ENCODE measurements at regions not wholly inside any gene's neighbourhood (a gene's known extent, or its start where the extent isn't known, plus 50 kb on each side); places are given as distances from the start of the nearest gene placed in this dataset.
"Not testable (repeated sequence)": the region's sequence is repeated elsewhere in the genome, so short reads cannot be mapped to it uniquely, and the experiment has no call there.

- Mint-ChIP-seq H3K4me1 (ENCODE audit: low read depth) (no peaks in the 10 kb centered on the region), H3K9me3 (peaks cover 2% of the 10 kb centered on the region in 2 donors), H3K4me3 (no peak overlapping the region), H3K27ac (no peak overlapping the region), H3K36me3 (ENCODE audit: insufficient read depth in 2 of 2) (no peaks in the 10 kb centered on the region), H3K27me3 (ENCODE audit: low read depth) (peaks cover 12% of the 10 kb centered on the region)
- peak in 1 of 2 donors; percentile 58 for ATAC-seq (replicated peaks in 1 of 2)
- DNase-seq = no peak
Observed at GRCh38 chr7:104074529-104074928, 85.1 kb upstream of the RELN start.

GRCh38 chr7:104071641-104072040 lies 82.2 kb upstream of the RELN start:
- not testable (repeated sequence) for H3K36me3 Mint-ChIP-seq (ENCODE audit: insufficient read depth in 2 of 2); H3K4me1 Mint-ChIP-seq (ENCODE audit: low read depth); H3K27me3 Mint-ChIP-seq (ENCODE audit: low read depth); H3K9me3 Mint-ChIP-seq; ATAC-seq (replicated peaks in 1 of 2); DNase-seq; H3K27ac Mint-ChIP-seq; H3K4me3 Mint-ChIP-seq

- H3K4me1 Mint-ChIP-seq (ENCODE audit: low read depth) = no peaks in the 10 kb centered on the region
- no peak overlapping the region for H3K27ac Mint-ChIP-seq
- ATAC-seq (replicated peaks in 1 of 2) = no peak
- no peak overlapping the region for H3K4me3 Mint-ChIP-seq
- no peak for DNase-seq
- H3K36me3 Mint-ChIP-seq (ENCODE audit: insufficient read depth in 2 of 2) = no peaks in the 10 kb centered on the region
- H3K9me3 Mint-ChIP-seq = peaks cover 0 to 5% of the 10 kb centered on the region in 2 donors
- H3K27me3 Mint-ChIP-seq (ENCODE audit: low read depth) = no peaks in the 10 kb centered on the region
Observed at GRCh38 chr7:104065491-104065890, 76.0 kb upstream of the RELN start.

- no peak for ATAC-seq (replicated peaks in 1 of 2)
- peaks cover 0 to 5% of the 10 kb centered on the region in 2 donors for H3K9me3 Mint-ChIP-seq
- H3K4me1 Mint-ChIP-seq (ENCODE audit: low read depth) = no peaks in the 10 kb centered on the region
- no peaks in the 10 kb centered on the region for H3K27me3 Mint-ChIP-seq (ENCODE audit: low read depth)
- no peaks in the 10 kb centered on the region for H3K36me3 Mint-ChIP-seq (ENCODE audit: insufficient read depth in 2 of 2)
- no peak overlapping the region for H3K27ac Mint-ChIP-seq
- H3K4me3 Mint-ChIP-seq = no peak overlapping the region
- no peak for DNase-seq
Observed at GRCh38 chr7:104064969-104065387, 75.5 kb upstream of the RELN start.

GRCh38 chr7:104063797-104064196 lies 74.3 kb upstream of the RELN start:
- not testable (repeated sequence) for H3K27ac Mint-ChIP-seq; H3K4me3 Mint-ChIP-seq; H3K4me1 Mint-ChIP-seq (ENCODE audit: low read depth); H3K9me3 Mint-ChIP-seq; H3K36me3 Mint-ChIP-seq (ENCODE audit: insufficient read depth in 2 of 2); DNase-seq; ATAC-seq (replicated peaks in 1 of 2); H3K27me3 Mint-ChIP-seq (ENCODE audit: low read depth)

GRCh38 chr7:104061652-104062051 lies 72.2 kb upstream of the RELN start:
- H3K4me1 Mint-ChIP-seq (ENCODE audit: low read depth) = no peaks in the 10 kb centered on the region
- H3K27ac Mint-ChIP-seq = no peak overlapping the region
- H3K4me3 Mint-ChIP-seq = no peak overlapping the region
- no peaks in the 10 kb centered on the region for H3K9me3 Mint-ChIP-seq
- no peaks in the 10 kb centered on the region for H3K36me3 Mint-ChIP-seq (ENCODE audit: insufficient read depth in 2 of 2)
- no peak for ATAC-seq (replicated peaks in 1 of 2)
- H3K27me3 Mint-ChIP-seq (ENCODE audit: low read depth) = peaks cover 8% of the 10 kb centered on the region
- no peak for DNase-seq

GRCh38 chr7:104059837-104060236 lies 70.4 kb upstream of the RELN start:
- H3K27me3 Mint-ChIP-seq (ENCODE audit: low read depth); H3K9me3 Mint-ChIP-seq; H3K4me3 Mint-ChIP-seq; H3K36me3 Mint-ChIP-seq (ENCODE audit: insufficient read depth in 2 of 2); H3K27ac Mint-ChIP-seq; ATAC-seq (replicated peaks in 1 of 2); DNase-seq; H3K4me1 Mint-ChIP-seq (ENCODE audit: low read depth): not testable (repeated sequence)

- Mint-ChIP-seq H3K4me1 (ENCODE audit: low read depth) (no peaks in the 10 kb centered on the region), H3K27me3 (ENCODE audit: low read depth) (peaks cover 8% of the 10 kb centered on the region), H3K36me3 (ENCODE audit: insufficient read depth in 2 of 2) (no peaks in the 10 kb centered on the region), H3K9me3 (no peaks in the 10 kb centered on the region), H3K27ac (no peak overlapping the region), H3K4me3 (no peak overlapping the region)
- DNase-seq (no peak), ATAC-seq (replicated peaks in 1 of 2) (no peak)
Observed at GRCh38 chr7:104059103-104059502, 69.6 kb upstream of the RELN start.

- DNase-seq (no peak), ATAC-seq (replicated peaks in 1 of 2) (no peak)
- Mint-ChIP-seq H3K36me3 (ENCODE audit: insufficient read depth in 2 of 2) (no peaks in the 10 kb centered on the region), H3K4me3 (no peak overlapping the region), H3K4me1 (ENCODE audit: low read depth) (no peaks in the 10 kb centered on the region), H3K27ac (no peak overlapping the region), H3K27me3 (ENCODE audit: low read depth) (peaks cover 11% of the 10 kb centered on the region), H3K9me3 (no peaks in the 10 kb centered on the region)
Observed at GRCh38 chr7:104054362-104054761, 64.9 kb upstream of the RELN start.

- DNase-seq (no peak), ATAC-seq (replicated peaks in 1 of 2) (no peak)
- Mint-ChIP-seq H3K27ac (no peak overlapping the region), H3K4me1 (ENCODE audit: low read depth) (no peaks in the 10 kb centered on the region), H3K36me3 (ENCODE audit: insufficient read depth in 2 of 2) (no peaks in the 10 kb centered on the region), H3K27me3 (ENCODE audit: low read depth) (peaks cover 12% of the 10 kb centered on the region), H3K9me3 (no peaks in the 10 kb centered on the region), H3K4me3 (no peak overlapping the region)
Observed at GRCh38 chr7:104052979-104053378, 63.5 kb upstream of the RELN start.

GRCh38 chr7:104048055-104048454 lies 58.6 kb upstream of the RELN start:
- Mint-ChIP-seq H3K4me3 (no peak overlapping the region), H3K36me3 (ENCODE audit: insufficient read depth in 2 of 2) (no peaks in the 10 kb centered on the region), H3K27ac (no peak overlapping the region), H3K9me3 (no peaks in the 10 kb centered on the region), H3K4me1 (ENCODE audit: low read depth) (no peaks in the 10 kb centered on the region), H3K27me3 (ENCODE audit: low read depth) (peaks cover 12% of the 10 kb centered on the region)
- ATAC-seq (replicated peaks in 1 of 2) = no peak
- no peak for DNase-seq

- ATAC-seq (replicated peaks in 1 of 2) = no peak
Observed at GRCh38 chr7:104045183-104045582, 55.7 kb upstream of the RELN start.

GRCh38 chr7:104040666-104041065 lies 51.2 kb upstream of the RELN start:
- Mint-ChIP-seq H3K4me1 (ENCODE audit: low read depth) (no peaks in the 10 kb centered on the region), H3K36me3 (ENCODE audit: insufficient read depth in 2 of 2) (no peaks in the 10 kb centered on the region), H3K9me3 (no peaks in the 10 kb centered on the region), H3K27me3 (ENCODE audit: low read depth) (peaks cover 42% of the 10 kb centered on the region), H3K4me3 (no peak overlapping the region), H3K27ac (no peak overlapping the region)
- no peak for DNase-seq
- no peak for ATAC-seq (replicated peaks in 1 of 2)

More at GRCh38 chr7:104045183-104045582, 55.7 kb upstream of the RELN start:
- no peak overlapping the region for H3K4me3 Mint-ChIP-seq
- no peaks in the 10 kb centered on the region for H3K4me1 Mint-ChIP-seq (ENCODE audit: low read depth)
- H3K27ac Mint-ChIP-seq = no peak overlapping the region
- H3K27me3 Mint-ChIP-seq (ENCODE audit: low read depth) = peaks cover 32% of the 10 kb centered on the region
- DNase-seq = no peak
- H3K9me3 Mint-ChIP-seq = no peaks in the 10 kb centered on the region
- H3K36me3 Mint-ChIP-seq (ENCODE audit: insufficient read depth in 2 of 2) = no peaks in the 10 kb centered on the region

- Mint-ChIP-seq H3K27ac (no peak overlapping the region), H3K9me3 (peaks cover 3 to 4% of the 10 kb centered on the region in 2 donors), H3K4me1 (ENCODE audit: low read depth) (no peaks in the 10 kb centered on the region), H3K36me3 (ENCODE audit: insufficient read depth in 2 of 2) (no peaks in the 10 kb centered on the region), H3K4me3 (no peak overlapping the region), H3K27me3 (ENCODE audit: low read depth) (peaks cover 43% of the 10 kb centered on the region)
- DNase-seq = no peak
- ATAC-seq (replicated peaks in 1 of 2) = no peak
Observed at GRCh38 chr7:104039363-104039762, 49.9 kb upstream of the RELN start.

Measured in activated T-cell treated with anti-CD3 and anti-CD28 coated beads, Interleukin-2, amount 50 U/mL, for 72 hours (primary cell).